Activated CD8-positive, alpha-beta T cell treated with anti-CD3 and anti-CD28 coated beads for 36 hours (primary cell): ENCODE measurements at regions not wholly inside any gene's neighbourhood (a gene's known extent, or its start where the extent isn't known, plus 50 kb on each side); places are given as distances from the start of the nearest gene placed in this dataset.

Experiments used
- ATAC-seq: fragments of 200-7000 bp; cut with Tn5 transposase; one replicate; pipeline ENCODE4 v1.10.0; 2021; ENCODE audit warnings: mild to moderate bottlenecking, moderate library complexity
- CTCF ChIA-PET: fragments of 350-600 bp; sonication (Branson Sonifier 250); formaldehyde crosslinking; loops from one replicate; lab custom pipeline; 2021; ENCODE audit warnings: antibody characterized with exemption; lab: Charles Lee
- POLR2A ChIA-PET: fragments of 350-600 bp; sonication (Branson Sonifier 250); formaldehyde crosslinking; loops from one replicate; lab custom pipeline; 2021; ENCODE audit warnings: antibody characterized with exemption; lab: Charles Lee
- DNase-seq: peaks from one replicate; pipeline ENCODE4 v3.0.0-alpha.2; 2020
- H3K27ac Mint-ChIP-seq: one replicate; pipeline ENCODE4 v1.8.0; 2021; ENCODE audit warnings: mild to moderate bottlenecking, mixed read lengths
- H3K27me3 Mint-ChIP-seq: one replicate; pipeline ENCODE4 v1.8.0; 2021; ENCODE audit warnings: mixed read lengths
- H3K36me3 Mint-ChIP-seq: one replicate; pipeline ENCODE4 v1.8.0; 2021; ENCODE audit warnings: low read depth, mixed read lengths
- H3K4me1 Mint-ChIP-seq: one replicate; pipeline ENCODE4 v1.8.0; 2021; ENCODE audit warnings: low read depth, mixed read lengths
- H3K4me3 Mint-ChIP-seq: one replicate; pipeline ENCODE4 v1.8.0; 2021; ENCODE audit warnings: mild to moderate bottlenecking, moderate library complexity, mixed read lengths
- H3K9me3 Mint-ChIP-seq: one replicate; pipeline ENCODE4 v1.8.0; 2021; ENCODE audit warnings: mixed read lengths
- CTCF ChIP-seq: fragments of 200-600 bp; IDR thresholded peaks from one replicate; pipeline ENCODE4 v1.8.0; 2022; ENCODE audit warnings: antibody characterized with exemption, mild to moderate bottlenecking
- intact Hi-C: fragments of 100-400 bp; cut with micrococcal nuclease; formaldehyde crosslinking; loops from one replicate; pipeline ENCODE4 v1.10.0; 2022

GRCh38 chr15:39156646-39157250 lies 424.1 kb upstream of the THBS1 start:
- POLR2A ChIA-PET: no interaction called here
- H3K36me3 Mint-ChIP-seq: no peaks in the 10 kb centered on the region

GRCh38 chr15:39157882-39158281 lies 423.0 kb upstream of the THBS1 start:
- intact Hi-C loops: no loop called here
- CTCF ChIA-PET: interaction anchor here (1.0 to 1.2 kb wide), 2 partner anchors 14 to 16 kb away, joined by 3 read pairs; no protein-coding TSS in a partner anchor
- peaks cover 17% of the 10 kb centered on the region for H3K27me3 Mint-ChIP-seq
- peaks cover 2% of the 10 kb centered on the region for H3K9me3 Mint-ChIP-seq
- no peaks in the 10 kb centered on the region for H3K36me3 Mint-ChIP-seq
- no peak overlapping the region for H3K4me3 Mint-ChIP-seq
- no peaks in the 10 kb centered on the region for H3K4me1 Mint-ChIP-seq
- POLR2A ChIA-PET: no interaction called here
- TF ChIP-seq CTCF: no peak
- no peak overlapping the region for H3K27ac Mint-ChIP-seq
- no peak for ATAC-seq
- no peak for DNase-seq

More at GRCh38 chr15:39156646-39157250, 424.1 kb upstream of the THBS1 start:
- CTCF ChIA-PET: interaction anchor here (1.0 to 1.6 kb wide), 6 partner anchors 10 to 423 kb away, joined by 3 to 7 read pairs (median 3); no protein-coding TSS in a partner anchor
- Mint-ChIP-seq H3K4me3 (no peak overlapping the region), H3K27me3 (peaks cover 19% of the 10 kb centered on the region), H3K4me1 (no peaks in the 10 kb centered on the region), H3K9me3 (no peaks in the 10 kb centered on the region), H3K27ac (no peak overlapping the region)
- DNase-seq: no peak
- no peak for TF ChIP-seq CTCF
- intact Hi-C loops: no loop called here
- ATAC-seq: no peak

- CTCF ChIA-PET: no interaction called here
- no peak for ATAC-seq
- peaks cover 27% of the 10 kb centered on the region for H3K27me3 Mint-ChIP-seq
- no peaks in the 10 kb centered on the region for H3K36me3 Mint-ChIP-seq
- H3K27ac Mint-ChIP-seq: no peak overlapping the region
- POLR2A ChIA-PET: interaction anchor here (0.6 kb wide), 1 partner anchor 8 kb away, joined by 4 read pairs; no protein-coding TSS in a partner anchor
- H3K4me3 Mint-ChIP-seq: no peak overlapping the region
- no peak for DNase-seq
- intact Hi-C loops: no loop called here
- H3K4me1 Mint-ChIP-seq: no peaks in the 10 kb centered on the region
- peaks cover 4% of the 10 kb centered on the region for H3K9me3 Mint-ChIP-seq
- no peak for TF ChIP-seq CTCF
Observed at GRCh38 chr15:39159833-39160232, 421.0 kb upstream of the THBS1 start.

GRCh38 chr15:39161096-39161495 lies 419.8 kb upstream of the THBS1 start:
- no peak overlapping the region for H3K4me3 Mint-ChIP-seq
- ChIA-PET POLR2A (no interaction called here), CTCF (no interaction called here)
- ATAC-seq: no peak
- peaks cover 4% of the 10 kb centered on the region for H3K9me3 Mint-ChIP-seq
- no peak overlapping the region for H3K27ac Mint-ChIP-seq
- DNase-seq: no peak
- TF ChIP-seq CTCF: no peak
- intact Hi-C loops: no loop called here
- no peaks in the 10 kb centered on the region for H3K4me1 Mint-ChIP-seq
- peaks cover 31% of the 10 kb centered on the region for H3K27me3 Mint-ChIP-seq
- H3K36me3 Mint-ChIP-seq: no peaks in the 10 kb centered on the region

GRCh38 chr15:39165020-39165706 lies 415.7 kb upstream of the THBS1 start:
- Mint-ChIP-seq H3K9me3 (peaks cover 4% of the 10 kb centered on the region), H3K4me3 (no peak overlapping the region), H3K36me3 (no peaks in the 10 kb centered on the region), H3K27me3 (peaks cover 40% of the 10 kb centered on the region), H3K27ac (no peak overlapping the region), H3K4me1 (no peaks in the 10 kb centered on the region)
- no peak for TF ChIP-seq CTCF
- intact Hi-C loops: no loop called here
- CTCF ChIA-PET: no interaction called here
- DNase-seq (no peak), ATAC-seq (no peak)
- POLR2A ChIA-PET: no interaction called here
